Stimulated activated CD8-positive, alpha-beta memory T cell treated with anti-CD3 and anti-CD28 coated beads, Interleukin-2, amount 100 ng/mL, for 48 hours (primary cell): ENCODE measurements at regions not wholly inside any gene's neighbourhood (a gene's known extent, or its start where the extent isn't known, plus 50 kb on each side); places are given as distances from the start of the nearest gene placed in this dataset.

Experiments
- DNase-seq, 2 donors: peaks; one replicate each; pipeline ENCODE4 v3.0.0-alpha.2; 2020; ENCODE audit warnings: low read depth in 2 of 2

- no peak for DNase-seq
Measured at GRCh38 chr2:175465101-175465500, 283.6 kb upstream of the ATP5MC3 start.

DNA sequence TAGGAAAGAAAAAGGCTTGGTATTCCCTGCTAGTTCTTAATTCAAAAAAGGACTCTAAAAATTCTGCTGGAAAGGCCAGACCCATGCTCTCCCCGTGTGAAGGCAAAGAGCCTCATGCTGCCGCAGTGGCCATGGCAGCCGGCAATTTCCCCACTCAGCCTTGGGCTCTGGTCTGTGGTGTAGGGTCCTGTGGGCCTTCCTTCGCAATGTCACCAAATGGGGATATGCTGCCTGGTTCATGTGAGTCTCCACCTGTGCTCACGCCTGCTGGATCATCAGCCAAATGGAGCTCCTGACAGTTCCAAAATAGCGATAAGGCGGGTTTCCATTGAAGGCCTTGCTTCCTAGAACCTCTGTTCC, 282.8 kb upstream of the ATP5MC3 start:
- DNase-seq: no peak

DNA sequence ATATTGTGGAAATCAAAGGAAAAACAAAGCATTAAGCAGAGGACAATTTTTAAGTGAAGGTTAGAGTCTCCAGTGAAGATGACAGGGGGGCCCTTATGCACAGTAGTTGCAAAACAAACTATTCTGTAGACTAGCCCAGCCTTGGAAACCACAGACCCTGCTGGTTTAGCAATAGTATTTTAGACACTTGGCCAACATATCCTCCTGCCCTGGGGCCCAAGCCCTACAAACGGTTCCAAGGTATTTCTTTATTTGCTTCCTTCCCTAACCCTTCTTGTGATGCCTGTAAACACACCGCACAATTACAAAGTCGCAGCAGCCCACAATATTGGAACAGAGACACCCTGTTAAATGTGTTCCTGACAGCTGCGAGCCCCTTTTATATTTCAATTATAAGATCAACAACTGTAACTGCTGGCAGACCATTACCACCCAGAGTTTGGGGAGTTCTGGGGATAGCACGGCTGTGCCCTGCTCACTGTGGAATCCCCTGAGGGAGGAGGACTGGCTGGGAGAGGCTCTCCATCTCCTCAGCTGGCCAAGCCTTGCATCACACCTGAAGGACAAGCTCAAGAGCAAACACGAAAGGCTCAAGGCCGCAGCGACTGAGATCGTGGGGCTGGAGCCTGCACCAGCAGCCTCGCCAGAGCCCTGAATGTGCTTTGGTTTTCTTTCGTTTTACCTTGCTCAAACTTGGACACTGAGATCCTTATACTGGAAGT, 282.2 kb upstream of the ATP5MC3 start:
- DNase-seq: no peak

- DNase-seq: no peak
Measured at GRCh38 chr2:175463169-175463568, 281.7 kb upstream of the ATP5MC3 start.

DNA sequence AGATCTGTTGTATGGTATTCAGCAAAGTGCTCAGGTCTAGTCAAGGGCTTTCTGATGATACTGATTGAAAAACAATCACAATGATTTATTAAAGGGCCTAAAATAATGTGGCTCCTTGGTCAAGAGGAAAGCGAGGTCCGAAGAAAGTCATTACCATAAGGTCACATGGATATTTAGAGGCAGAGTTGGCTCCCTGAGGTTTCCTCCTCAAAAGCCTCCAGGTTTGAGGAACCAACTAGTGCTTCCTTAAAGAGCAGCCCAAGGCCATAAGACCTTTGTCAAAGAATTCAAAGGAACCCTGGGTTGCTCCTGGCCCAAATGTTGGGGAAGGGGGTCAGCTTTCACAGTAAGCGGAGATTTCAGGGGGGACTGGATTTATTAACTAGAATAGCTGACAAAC, 280.7 kb upstream of the ATP5MC3 start:
- DNase-seq: no peak

- no peak for DNase-seq
Measured at GRCh38 chr2:175461839-175462238, 280.3 kb upstream of the ATP5MC3 start.

DNA sequence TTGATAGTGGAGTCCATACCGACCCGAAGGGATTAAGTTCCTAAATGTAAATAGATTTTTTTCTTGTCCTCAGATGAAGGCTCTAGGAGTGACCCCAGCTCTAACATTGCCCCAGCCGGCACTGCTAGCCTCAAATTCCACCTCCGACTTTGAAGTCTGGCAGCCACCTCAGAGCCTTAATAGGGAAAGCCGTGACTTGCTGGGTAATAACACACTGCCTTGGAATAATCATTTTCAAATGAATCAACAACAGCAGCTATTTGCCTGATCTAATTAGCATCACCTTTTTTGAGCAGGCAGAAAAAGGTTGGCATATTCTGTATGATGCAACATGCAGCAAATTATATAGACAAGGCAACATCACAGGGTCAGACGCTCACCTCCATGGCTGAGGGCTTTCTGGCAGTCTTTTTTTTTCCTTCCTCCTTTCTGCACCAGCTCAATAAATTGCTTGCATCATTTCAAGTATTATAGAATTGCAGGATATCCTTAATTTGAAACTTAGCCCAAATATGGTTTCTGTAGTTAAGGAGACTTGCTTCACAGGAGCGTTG, 276.5 kb upstream of the ATP5MC3 start:
- DNase-seq: no peak

DNA sequence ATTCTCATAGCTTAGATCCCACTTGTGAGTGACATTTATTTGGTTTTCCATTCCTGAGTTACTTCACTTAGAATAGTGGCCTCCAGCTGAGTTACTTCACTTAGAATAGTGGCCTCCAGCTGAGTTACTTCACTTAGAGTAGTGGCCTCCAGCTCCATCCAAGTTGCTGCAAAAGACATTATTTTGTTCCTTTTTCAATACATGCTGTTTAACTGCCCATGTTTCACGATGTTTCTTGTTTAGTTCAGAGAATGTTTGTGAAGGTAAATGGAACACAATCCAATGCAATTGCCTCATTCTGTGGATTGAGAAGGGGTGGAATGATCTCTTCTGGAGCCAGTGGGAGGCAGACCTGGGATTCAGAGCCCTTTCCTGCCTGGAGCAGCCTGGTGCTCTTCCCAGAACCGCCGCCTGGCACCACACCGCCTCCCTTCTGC, 273.5 kb upstream of the ATP5MC3 start:
- no peak for DNase-seq

DNA sequence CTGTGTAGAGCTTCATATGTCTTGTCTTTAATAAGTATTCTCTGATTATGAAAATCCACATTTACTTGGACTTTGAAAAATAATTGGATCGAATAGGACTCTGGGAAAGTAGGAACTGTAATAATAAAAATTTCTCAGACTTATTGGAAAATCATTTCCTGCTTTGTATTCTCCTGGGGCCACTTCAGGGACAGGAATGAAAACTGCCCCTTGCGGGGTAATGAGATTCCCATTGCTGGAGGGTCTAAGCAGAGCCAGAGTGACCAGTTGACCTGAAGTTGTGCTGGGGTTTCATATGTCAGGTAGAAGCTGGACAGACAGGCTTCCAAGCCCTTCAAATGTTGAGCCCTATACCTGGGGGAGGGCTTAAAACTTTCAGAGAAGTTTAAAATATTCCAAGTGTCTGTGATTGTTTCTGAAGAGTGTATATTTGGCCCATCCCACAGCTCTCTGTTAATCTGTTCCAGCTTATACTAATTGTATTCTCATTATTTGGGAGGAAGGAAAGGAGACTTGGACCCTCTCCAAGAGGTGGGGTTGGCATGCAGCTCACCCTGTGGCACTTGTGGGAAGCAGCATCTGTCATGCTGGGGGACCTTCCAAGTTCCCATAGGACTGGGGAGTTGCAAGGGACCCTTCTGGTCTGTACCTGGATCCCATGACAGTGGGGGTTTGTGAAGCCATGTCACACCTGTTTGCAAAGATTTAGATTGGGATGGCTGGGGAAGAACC, 268.7 kb upstream of the ATP5MC3 start:
- no peak for DNase-seq

- DNase-seq: no peak
Measured at GRCh38 chr2:175449616-175450015, 268.1 kb upstream of the ATP5MC3 start.

DNA sequence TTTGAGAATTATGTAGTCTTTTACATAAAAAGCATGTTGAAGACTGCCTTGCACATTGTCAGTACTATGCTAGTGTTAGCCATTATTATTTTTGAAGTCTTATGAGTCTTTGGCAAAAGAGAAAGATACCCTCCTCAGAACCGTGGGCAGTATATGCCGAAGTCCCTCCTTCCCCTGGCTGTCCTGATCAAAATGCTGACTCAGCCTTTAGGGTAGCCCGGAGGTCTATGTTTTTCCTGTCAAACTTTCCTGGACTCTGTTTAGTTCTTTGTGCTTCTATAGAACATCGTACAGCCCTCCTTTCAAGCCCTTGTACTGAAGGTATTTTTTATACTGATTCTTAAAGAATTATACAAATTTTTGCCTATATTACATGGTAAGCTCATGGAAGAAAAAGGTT, 264.7 kb upstream of the ATP5MC3 start:
- no peak for DNase-seq

DNA sequence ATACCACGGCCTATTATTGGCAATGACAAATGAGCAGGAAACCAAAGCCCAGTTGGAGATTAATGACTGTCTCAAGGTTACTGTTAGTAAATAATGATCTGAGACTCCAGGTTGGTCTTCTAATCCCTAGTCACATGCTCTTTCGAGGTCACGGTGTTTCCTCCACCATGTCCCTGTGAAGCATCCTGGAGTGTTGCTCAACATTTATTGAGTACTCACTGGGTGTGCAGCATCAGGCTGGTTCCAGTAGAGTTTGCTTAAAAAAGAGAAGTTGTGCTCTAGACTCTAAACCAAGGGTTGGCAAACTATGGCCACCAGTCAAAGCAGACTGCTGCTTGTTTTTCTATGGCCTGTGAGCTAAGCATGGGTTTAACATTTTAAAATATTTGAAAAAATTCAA, 263.8 kb upstream of the ATP5MC3 start:
- no peak for DNase-seq

GRCh38 chr2:175442441-175442840, 260.9 kb upstream of the ATP5MC3 start:
- DNase-seq: no peak

DNA sequence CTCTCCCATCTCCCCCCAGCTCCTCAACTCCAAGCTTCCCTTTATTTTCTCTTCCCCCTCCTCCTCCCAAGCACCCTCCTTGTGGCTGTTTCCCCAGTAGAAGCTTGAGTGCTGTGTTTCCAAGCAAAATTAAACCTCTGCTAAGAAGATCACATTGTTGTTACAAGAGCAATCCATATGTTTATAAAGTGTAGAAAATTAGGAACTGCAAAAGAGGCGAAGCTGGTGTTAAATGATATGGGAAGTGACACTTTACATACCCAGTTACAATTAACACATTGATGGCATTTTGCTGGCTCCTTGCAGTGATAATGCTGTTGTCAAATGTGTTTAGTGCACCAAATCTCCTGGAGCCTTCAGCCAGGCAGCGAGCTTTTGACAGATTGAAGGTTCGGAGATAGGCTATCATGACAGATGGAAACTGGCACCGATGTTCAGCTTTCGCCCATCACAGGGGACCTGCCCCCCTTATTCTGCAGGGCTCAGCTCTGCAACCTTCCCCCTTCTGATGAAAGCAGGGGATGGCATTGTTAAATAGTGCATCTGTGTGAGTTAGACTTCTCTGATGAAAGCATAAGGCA, 259.8 kb upstream of the ATP5MC3 start:
- no peak for DNase-seq

DNA sequence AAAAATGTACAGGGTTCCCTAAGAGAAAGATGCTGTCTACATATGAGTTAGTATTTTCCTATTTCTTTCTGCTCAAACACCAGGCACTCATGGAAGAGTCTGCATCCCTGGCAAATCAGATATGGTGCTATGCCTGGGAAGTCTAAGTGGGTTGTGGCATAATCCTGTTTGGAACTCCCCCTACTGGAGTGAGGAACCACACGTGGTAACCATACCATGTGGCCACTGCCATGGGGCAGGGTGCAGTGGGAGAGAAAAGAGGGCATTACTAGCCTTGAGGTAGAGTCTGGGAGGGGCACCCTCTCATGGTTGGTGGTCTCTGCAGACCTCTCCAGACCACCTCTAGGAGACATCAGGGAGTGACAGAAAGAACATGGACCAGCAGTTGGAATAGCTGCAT, 257.9 kb upstream of the ATP5MC3 start:
- DNase-seq: no peak

DNA sequence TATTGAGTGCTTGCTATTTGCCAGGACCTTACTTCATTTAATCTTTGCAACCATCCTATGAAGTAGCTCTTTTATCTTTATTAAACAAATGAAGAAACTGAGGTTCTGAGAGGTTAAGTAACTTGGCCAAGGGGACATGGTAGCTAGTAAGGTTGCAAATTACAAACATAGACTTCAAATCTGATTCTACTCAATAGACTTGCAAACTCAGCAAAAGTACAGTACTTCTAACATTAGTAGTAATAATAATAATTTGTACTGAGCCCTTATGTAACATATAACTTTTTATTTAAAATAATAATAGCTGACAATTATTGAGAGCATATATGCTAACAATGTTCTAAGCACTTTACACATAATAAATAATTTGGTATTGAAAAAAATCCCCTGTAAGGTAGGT, 255.7 kb upstream of the ATP5MC3 start:
- no peak for DNase-seq

DNA sequence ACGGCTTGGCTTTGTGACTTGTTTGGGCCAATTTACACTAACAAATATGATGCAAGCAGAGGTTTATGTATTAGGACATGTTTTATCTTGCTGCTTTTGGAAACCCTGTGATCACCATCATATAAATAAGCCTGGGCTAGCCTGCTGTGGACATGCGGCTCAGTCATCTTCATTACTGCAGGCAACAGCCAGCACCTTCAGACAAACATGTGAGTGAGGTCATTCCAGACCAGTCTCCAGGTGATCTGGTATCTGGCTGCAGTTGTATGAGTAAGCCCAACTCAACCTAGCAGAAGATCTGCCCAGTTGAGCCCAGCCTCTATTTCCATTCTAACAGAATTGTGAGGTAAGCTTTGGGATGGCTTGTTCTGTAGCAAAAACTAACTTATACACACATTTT, 254.6 kb upstream of the ATP5MC3 start:
- no peak for DNase-seq

- no peak for DNase-seq
Measured at GRCh38 chr2:175435012-175435411, 253.5 kb upstream of the ATP5MC3 start.

GRCh38 chr2:175432793-175433192, 251.3 kb upstream of the ATP5MC3 start:
- no peak for DNase-seq

DNA sequence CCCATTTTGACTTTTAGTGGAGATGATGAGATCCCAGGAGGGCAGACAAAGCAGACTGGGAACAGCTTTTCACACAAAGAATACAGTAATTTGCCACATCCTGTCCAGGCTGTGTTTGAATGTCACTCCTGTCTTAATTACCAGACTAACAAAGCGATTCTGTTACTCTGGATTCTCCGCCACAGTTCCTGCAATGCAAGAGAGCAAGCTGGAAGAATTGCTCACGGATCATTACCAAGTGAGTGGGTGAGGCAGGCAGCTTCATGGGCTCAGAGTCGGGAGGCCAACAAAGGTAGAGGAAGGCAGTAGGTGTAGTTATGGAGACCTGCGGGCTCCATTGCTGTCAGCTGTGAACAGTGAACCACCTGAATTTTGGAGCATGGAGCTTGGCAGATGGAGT, 250.5 kb upstream of the ATP5MC3 start:
- no peak for DNase-seq

- no peak for DNase-seq
Measured at GRCh38 chr2:175431101-175431946, 249.8 kb upstream of the ATP5MC3 start.

- DNase-seq: no peak
Measured at GRCh38 chr2:175430236-175430635, 248.7 kb upstream of the ATP5MC3 start.
